HG03571 (cell line): ENCODE measurements at regions not wholly inside any gene's neighbourhood (a gene's known extent, or its start where the extent isn't known, plus 50 kb on each side); places are given as distances from the start of the nearest gene placed in this dataset.

ENCODE experiments used
- ATAC-seq: cut with Tn5 transposase; IDR thresholded peaks from one replicate; pipeline ENCODE4 v1.9.1; 2021; ENCODE audit not compliant: unreplicated experiment

- no peak for ATAC-seq
These were observed 145.9 kb downstream of the CARTPT start for GRCh38 chr5:71864730-71865601.

GRCh38 chr5:71865665-71866320 lies 146.7 kb downstream of the CARTPT start:
- no peak for ATAC-seq

GRCh38 chr5:71872311-71872864 lies 153.3 kb downstream of the CARTPT start:
- ATAC-seq: no peak

GRCh38 chr5:71873191-71873591 lies 154.1 kb downstream of the CARTPT start:
- ATAC-seq: no peak

- ATAC-seq: no peak
These were observed 155.4 kb downstream of the CARTPT start for GRCh38 chr5:71874521-71874920.

- no peak for ATAC-seq
These were observed 158.4 kb downstream of the CARTPT start for GRCh38 chr5:71877511-71877910.

GRCh38 chr5:71880536-71880935 lies 161.5 kb downstream of the CARTPT start:
- no peak for ATAC-seq

GRCh38 chr5:71882826-71883741 lies 164.0 kb downstream of the CARTPT start:
- ATAC-seq: no peak

GRCh38 chr5:71883742-71884103 lies 164.6 kb downstream of the CARTPT start:
- no peak for ATAC-seq

- no peak for ATAC-seq
These were observed 165.9 kb downstream of the CARTPT start for GRCh38 chr5:71884926-71885325.

GRCh38 chr5:71886406-71886805 lies 167.3 kb downstream of the CARTPT start:
- no peak for ATAC-seq

GRCh38 chr5:71887680-71888079 lies 168.6 kb downstream of the CARTPT start:
- peak; percentile 98 for ATAC-seq

GRCh38 chr5:71891406-71891805 lies 172.3 kb downstream of the CARTPT start:
- ATAC-seq: no peak

GRCh38 chr5:71891856-71892255 lies 172.8 kb downstream of the CARTPT start:
- ATAC-seq: no peak

GRCh38 chr5:71892641-71893365 lies 173.7 kb downstream of the CARTPT start:
- ATAC-seq: no peak

GRCh38 chr5:71893451-71893850 lies 174.4 kb downstream of the CARTPT start:
- ATAC-seq: no peak

- no peak for ATAC-seq
These were observed 175.0 kb downstream of the CARTPT start for GRCh38 chr5:71894091-71894490.

GRCh38 chr5:71895546-71895945 lies 176.5 kb downstream of the CARTPT start:
- ATAC-seq: no peak

- ATAC-seq: no peak
These were observed 180.8 kb downstream of the CARTPT start for GRCh38 chr5:71899865-71900342.

- ATAC-seq: no peak
These were observed 184.7 kb downstream of the CARTPT start for GRCh38 chr5:71903808-71904207.
